ENCODE measurements at regions not wholly inside any gene's neighbourhood (a gene's known extent, or its start where the extent isn't known, plus 50 kb on each side); places are given as distances from the start of the nearest gene placed in this dataset.

- peak; percentile 61 for DNase-seq (ENCODE audit: extremely low spot score)
- ChIA-PET CTCF (interaction anchor here (1.2 to 2.3 kb wide), 7 partner anchors 9 to 24 kb away, joined by 3 to 16 read pairs (median 5); no protein-coding TSS in a partner anchor), POLR2A (no interaction called here)
- TF ChIP-seq, protein P1, sequence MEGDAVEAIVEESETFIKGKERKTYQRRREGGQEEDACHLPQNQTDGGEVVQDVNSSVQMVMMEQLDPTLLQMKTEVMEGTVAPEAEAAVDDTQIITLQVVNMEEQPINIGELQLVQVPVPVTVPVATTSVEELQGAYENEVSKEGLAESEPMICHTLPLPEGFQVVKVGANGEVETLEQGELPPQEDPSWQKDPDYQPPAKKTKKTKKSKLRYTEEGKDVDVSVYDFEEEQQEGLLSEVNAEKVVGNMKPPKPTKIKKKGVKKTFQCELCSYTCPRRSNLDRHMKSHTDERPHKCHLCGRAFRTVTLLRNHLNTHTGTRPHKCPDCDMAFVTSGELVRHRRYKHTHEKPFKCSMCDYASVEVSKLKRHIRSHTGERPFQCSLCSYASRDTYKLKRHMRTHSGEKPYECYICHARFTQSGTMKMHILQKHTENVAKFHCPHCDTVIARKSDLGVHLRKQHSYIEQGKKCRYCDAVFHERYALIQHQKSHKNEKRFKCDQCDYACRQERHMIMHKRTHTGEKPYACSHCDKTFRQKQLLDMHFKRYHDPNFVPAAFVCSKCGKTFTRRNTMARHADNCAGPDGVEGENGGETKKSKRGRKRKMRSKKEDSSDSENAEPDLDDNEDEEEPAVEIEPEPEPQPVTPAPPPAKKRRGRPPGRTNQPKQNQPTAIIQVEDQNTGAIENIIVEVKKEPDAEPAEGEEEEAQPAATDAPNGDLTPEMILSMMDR (IDR thresholded peaks at IDR 0.05; ENCODE audit: control extremely low read depth, extremely low read depth, low read depth, missing control alignments): peak; percentile 64
Measured at GRCh38 chr2:121897335-121897970, 142.0 kb downstream of the TSN start.

GRCh38 chr2:121898483-121898882 is 143.0 kb downstream of the TSN start:
- TF ChIP-seq, protein P1 (IDR thresholded peaks at IDR 0.05; ENCODE audit: control extremely low read depth, extremely low read depth, low read depth, missing control alignments): no peak
- ChIA-PET CTCF (no interaction called here), POLR2A (no interaction called here)
- DNase-seq (ENCODE audit: extremely low spot score): no peak

DNA sequence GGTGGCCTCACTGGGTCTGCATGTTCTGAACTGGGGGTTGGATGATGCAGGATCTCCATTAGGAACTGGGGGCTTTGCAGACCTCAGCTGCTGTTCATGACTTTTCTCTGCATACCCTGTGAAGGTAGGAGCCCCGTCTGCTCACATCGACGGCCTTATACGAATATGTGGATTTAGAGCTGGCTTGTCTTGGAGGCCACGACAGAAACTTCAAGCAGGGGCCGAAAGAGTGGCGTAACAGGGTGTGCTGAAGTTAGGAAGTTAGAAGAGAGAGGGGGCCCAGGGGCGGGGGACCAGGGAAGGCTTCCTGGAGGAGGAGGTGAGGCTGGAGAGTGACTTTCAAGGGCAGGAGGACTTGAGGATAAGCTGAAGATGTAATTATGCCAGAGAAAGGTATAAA is 144.9 kb downstream of the TSN start:
- CTCF ChIA-PET: interaction anchor here (1.3 kb wide), 1 partner anchor 12 kb away, joined by 3 read pairs; no protein-coding TSS in a partner anchor
- POLR2A ChIA-PET: no interaction called here
- TF ChIP-seq, protein P1 (IDR thresholded peaks at IDR 0.05; ENCODE audit: control extremely low read depth, extremely low read depth, low read depth, missing control alignments): no peak
- DNase-seq (ENCODE audit: extremely low spot score): no peak

GRCh38 chr2:121902171-121902591 is 146.7 kb downstream of the TSN start:
- CTCF ChIA-PET: no interaction called here
- POLR2A ChIA-PET: no interaction called here
- TF ChIP-seq, protein P1 (IDR thresholded peaks at IDR 0.05; ENCODE audit: control extremely low read depth, extremely low read depth, low read depth, missing control alignments): peak; percentile 7
- peak; percentile 50 for DNase-seq (ENCODE audit: extremely low spot score)

DNA sequence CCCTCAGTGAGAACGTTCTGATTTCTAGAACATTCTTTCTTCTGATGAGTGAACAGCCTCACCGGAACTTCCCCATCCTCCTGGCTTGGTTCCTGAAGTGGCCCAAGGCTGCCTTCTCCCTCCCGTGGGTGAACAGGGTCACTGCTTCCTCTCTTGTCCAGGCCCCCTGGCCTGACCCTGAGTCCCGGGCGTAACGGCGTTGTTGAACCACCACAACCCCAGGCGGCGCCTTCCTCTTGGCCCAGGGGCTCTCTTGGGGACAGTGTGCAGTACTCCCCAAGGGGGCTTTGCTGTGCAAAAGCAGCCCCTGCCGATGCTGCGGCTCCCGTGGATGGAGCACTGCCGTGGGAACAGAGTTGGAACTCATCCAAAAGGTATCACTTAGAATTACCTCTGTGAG is 147.2 kb downstream of the TSN start:
- TF ChIP-seq, protein P1 (IDR thresholded peaks at IDR 0.05; ENCODE audit: control extremely low read depth, extremely low read depth, low read depth, missing control alignments): no peak
- POLR2A ChIA-PET: no interaction called here
- no peak for DNase-seq (ENCODE audit: extremely low spot score)
- CTCF ChIA-PET: no interaction called here

DNA sequence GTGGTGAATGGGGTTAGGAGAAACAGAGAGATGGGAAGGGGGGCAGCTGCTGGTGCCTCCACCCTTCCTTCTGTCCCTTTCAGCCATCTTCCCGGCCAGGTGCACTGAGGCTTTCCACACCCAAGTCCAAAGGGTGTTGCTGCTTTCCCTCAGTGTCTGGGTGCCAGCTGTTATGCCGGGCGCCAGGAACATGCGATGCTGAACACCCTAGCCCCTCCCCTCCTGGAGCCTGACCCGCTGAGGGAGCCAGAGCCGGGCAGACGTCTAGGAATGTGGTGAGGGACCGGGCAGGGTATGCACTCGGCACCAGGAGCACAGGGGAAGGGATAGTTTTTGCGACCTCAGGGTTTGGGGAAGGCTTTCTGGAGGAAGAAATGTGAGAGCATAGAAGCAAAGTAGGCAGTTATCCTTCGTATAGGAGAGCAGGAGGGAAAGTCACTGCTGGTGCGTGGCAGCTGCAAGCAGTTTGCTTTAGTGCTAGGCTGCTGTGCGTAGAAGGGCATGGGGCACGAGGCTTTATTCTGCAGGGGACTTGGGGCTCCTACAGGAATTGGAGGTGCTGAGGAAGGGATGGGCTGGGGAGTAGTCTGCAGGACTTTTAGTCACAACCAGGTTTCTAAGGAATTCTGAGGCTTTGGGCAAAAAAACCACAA is 147.7 kb downstream of the TSN start:
- no peak for DNase-seq (ENCODE audit: extremely low spot score)
- ChIA-PET POLR2A (no interaction called here), CTCF (no interaction called here)
- TF ChIP-seq, protein P1 (IDR thresholded peaks at IDR 0.05; ENCODE audit: control extremely low read depth, extremely low read depth, low read depth, missing control alignments): no peak

Data from GM10248 (cell line).